OCI-LY7 (cell line): ENCODE measurements at regions not wholly inside any gene's neighbourhood (a gene's known extent, or its start where the extent isn't known, plus 50 kb on each side); places are given as distances from the start of the nearest gene placed in this dataset.
"Not testable (repeated sequence)": the region's sequence is repeated elsewhere in the genome, so short reads cannot be mapped to it uniquely, and the experiment has no call there.

Experiments
- EZH2phosphoT487 ChIP-seq: fragments of 200-600 bp; sonication (generic); IDR thresholded peaks from 2 replicates; pipeline ENCODE4 v1.6.1; 2018; ENCODE audit warnings: low read depth, borderline replicate concordance, mild to moderate bottlenecking, mixed run types, antibody characterized with exemption, low read length, moderate library complexity, mixed read lengths
- TF ChIP-seq, protein P1 (sequence below): fragments of 200-600 bp; sonication (generic); conservative IDR thresholded peaks from 2 replicates; pipeline ENCODE4 v1.5.1; 2014; ENCODE audit warnings: mild to moderate bottlenecking, antibody characterized with exemption, low read length, moderate library complexity, mixed read lengths

DNA sequence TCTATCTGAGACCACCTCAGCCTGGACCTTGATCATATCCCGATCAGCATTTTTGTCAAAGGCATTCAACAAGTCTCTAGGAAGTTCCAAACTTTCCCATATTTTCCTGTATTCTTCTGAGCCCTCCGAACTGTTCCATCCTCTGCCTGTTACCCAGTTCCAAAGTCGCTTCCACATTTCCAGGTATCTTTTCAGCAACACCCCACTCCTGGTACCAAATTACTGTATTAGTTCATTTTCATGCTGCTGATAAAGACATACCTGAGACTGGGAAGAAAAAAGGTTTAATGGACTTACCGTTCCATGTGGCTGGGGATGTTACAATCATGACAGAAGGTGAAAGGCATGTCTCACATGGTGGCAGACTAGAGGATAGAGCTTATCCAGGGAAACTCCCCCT, 338.1 kb upstream of the LRRC3B start:
- TF ChIP-seq, protein P1, sequence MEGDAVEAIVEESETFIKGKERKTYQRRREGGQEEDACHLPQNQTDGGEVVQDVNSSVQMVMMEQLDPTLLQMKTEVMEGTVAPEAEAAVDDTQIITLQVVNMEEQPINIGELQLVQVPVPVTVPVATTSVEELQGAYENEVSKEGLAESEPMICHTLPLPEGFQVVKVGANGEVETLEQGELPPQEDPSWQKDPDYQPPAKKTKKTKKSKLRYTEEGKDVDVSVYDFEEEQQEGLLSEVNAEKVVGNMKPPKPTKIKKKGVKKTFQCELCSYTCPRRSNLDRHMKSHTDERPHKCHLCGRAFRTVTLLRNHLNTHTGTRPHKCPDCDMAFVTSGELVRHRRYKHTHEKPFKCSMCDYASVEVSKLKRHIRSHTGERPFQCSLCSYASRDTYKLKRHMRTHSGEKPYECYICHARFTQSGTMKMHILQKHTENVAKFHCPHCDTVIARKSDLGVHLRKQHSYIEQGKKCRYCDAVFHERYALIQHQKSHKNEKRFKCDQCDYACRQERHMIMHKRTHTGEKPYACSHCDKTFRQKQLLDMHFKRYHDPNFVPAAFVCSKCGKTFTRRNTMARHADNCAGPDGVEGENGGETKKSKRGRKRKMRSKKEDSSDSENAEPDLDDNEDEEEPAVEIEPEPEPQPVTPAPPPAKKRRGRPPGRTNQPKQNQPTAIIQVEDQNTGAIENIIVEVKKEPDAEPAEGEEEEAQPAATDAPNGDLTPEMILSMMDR: not testable (repeated sequence)
- TF ChIP-seq EZH2phosphoT487: not testable (repeated sequence)
